ENCODE measurements at regions not wholly inside any gene's neighbourhood (a gene's known extent, or its start where the extent isn't known, plus 50 kb on each side); places are given as distances from the start of the nearest gene placed in this dataset.

DNA sequence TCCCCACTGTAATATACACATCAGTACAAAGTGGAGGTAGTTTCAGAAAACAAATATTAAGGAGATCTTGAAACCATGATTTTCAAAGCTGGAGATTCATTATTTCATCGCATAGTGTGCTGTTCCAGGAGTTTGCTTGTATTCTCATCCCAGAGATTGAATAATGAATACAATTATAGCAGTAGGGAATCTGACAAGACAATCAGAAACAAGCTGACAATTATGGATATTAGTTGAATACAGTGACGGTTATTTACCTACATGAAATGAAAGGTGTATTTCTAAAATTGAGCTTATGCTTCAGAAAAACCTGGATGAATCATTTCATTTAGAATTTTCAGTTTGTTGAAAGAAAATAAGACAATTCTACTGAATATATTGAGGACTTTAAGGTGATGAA, 2119.0 kb downstream of the MRPL39 start:
- no peak for DNase-seq

DNA sequence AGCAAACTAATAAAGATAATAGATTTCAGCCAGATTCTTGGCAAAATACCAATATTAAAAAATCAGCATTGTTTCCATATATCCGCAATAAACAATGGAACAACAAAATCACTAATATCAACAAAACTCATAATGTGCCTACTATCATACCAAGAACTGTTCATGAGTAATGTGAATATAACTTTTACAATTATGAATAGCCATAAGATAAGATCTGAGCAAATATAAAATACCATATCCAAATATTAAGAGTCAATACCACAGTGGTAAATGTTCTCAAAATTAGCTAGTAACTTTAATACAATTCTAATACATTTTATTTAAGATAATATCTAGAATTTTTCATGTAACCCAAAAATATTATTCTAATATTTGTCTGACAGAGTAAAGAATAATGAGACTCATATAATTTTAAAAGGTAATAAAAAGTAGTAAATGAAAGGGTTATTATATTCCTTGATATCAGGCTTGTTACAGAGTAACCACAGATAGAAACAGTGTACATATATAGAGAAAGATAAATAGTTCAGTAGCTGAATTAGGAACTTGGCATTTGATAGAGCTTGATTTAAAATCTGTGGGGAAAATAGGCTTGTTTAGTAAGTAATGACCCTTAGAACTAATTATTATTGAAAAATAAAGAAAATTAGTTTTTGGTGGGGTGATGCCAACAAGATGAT, 2126.6 kb downstream of the MRPL39 start:
- DNase-seq, result no peak

DNA sequence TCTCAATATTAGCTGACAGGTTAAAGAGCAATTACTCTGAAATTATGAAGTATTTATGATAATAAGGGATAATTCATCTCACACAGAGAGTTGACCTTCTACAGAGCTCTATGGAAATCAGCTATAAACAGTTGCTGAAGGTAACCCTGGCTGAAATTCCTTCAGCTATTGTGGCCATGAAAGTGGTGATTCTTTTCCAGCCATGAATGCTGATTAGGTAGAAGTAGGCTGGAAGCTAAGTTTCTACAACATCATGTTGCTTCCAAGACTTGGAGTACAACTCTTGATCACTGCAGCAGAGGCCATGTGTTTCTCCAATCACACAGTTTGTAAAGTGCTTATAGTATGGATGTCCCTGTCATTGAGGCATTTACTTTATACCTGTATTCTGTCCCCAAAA, 2128.9 kb downstream of the MRPL39 start:
- no peak for DNase-seq

DNA sequence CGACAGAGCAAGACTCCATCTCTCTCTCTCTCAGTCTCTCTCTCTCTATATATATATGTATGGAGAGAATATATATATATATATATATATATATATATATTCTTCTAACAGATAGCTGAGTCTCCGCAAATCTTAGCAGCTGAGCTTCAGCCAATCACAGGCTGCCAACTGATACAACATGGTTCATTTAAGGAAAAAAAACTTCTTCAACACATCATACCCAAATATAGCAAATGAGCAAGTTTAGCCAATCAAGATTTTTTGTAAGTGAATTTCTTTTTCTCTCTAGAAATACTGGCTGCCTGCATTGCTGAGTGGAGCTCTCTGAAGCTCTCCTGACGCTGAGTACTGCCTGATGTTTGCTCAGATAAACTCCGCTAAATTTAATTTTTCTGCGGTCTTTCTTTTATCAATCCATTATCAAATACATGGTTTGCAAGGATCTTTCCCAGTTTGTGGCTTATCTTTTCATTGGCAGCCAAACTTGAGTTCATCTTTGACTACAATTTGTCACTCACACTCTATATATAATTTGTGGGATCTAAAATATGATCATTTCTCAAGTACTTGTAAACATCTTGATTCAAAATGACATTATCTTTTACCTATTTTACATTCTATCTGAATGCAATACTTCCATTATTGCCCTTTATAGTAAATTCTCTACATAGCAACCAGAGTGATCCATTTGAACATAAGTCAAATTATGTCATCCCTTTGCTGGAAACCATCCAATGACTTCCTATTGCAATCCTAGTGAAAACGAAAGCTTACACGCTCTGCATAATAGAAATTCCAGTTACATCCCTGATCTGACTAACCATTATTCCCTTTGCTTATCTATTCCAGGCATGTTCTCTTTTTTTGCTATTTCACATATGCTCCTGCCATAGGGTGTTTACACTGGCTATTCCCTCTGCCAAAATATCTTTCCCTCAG, 2131.7 kb downstream of the MRPL39 start:
- no peak for DNase-seq

DNA sequence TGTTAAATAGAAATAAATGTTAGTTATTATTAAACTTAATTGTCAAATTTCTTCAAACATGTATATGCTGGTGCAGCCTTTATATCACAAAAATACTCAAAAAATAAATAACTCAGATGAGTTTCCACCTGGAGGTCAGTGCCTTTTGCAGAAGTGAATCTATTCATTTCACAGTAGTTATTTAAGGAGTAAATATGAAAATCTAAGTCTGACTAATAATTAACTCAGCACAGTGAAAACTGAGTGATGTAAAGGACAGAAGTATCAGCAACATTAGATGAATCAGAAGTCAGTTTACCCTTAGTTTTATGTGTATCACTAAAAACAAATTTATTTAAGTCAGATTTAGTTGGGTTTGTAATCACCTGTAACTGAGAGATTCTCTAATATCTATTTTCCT, 2135.4 kb downstream of the MRPL39 start:
- DNase-seq, result no peak

DNA sequence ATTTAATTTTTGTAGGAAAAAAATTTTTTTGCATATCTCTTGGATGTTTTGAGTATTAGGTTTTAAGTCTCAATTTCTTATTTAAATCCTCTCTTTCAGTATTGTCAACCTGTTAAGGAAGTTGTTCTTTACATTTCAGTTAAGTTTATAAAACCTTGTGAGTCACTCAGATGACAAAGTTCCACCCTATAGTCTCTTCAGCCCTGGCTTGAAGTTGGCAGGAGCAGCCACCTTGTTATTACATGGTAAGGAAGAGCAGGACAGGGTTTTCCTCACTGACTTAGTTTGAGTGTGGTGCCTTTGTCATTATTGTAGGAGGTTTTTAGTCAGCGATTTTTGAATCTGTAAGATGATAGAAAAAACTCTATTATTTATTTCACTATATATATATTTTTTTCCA, 2143.9 kb downstream of the MRPL39 start:
- no peak for DNase-seq

DNA sequence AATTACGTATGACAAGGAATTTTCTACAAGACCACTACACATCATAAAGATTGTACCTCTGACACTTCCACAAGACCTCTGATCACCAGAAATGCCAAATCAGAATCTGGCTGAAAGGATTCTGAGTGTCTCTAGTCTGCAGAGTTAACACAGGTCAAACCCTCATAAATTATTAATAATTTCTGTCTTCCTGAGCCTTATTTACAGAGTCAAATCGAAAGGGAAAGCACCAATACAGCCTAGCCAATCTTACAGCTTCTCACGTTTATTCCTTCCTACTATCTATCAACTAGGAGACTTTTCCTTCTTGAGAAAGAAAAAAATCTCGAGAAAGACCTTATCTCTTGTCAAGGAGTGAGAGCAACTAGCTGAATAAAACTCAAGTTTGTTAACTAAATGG, 2151.6 kb downstream of the MRPL39 start:
- no peak for DNase-seq

DNA sequence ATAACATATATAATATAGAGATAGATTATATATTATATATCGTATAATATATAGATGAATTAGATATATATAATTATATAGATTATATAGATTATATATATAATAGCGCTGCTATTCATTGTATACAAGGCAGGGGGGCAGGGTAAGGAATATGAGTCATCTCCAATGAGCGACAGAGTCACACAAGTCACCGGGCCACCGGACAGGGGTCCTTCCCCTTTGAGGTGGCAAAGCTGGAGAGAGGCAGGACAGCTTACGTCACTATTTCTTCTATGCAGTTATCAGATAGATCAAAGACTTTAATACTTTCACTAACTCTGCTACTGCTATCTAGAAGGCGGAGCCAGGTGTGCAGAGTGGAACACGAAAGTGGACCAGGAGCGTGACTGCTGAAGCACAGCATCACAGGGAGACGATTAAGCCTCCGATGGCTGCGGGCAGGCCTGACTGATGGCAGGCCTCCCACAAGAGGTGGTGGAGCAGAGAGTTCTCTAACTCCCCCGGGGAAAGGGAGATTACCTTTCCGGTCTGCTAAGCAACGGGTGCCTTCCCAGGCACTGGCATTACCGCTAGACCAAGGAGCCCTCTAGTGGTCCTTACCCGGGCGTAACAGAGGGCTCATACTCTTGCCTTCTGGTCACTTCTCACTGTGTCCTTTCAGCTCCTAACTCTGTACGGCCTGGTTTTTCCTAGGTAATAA, 2154.7 kb downstream of the MRPL39 start:
- DNase-seq, result no peak

DNA sequence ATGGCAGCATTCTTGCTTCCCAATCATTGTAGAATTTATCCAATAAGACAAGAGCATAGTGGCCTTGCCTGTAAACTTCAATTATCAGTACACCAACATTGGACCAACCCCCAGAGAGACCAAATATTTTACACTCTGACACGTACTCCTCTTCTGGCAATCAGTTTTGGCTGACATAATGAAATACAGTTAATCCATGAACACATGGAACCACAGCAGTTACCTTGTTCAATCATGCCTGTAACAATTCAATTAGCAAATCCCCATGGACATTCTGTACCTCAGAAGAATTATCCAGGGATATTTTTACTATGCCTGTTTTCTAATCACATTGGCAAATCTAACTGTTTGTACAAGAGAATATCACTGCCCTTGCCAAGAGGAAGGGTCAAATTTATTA, 2162.0 kb downstream of the MRPL39 start:
- no peak for DNase-seq

DNA sequence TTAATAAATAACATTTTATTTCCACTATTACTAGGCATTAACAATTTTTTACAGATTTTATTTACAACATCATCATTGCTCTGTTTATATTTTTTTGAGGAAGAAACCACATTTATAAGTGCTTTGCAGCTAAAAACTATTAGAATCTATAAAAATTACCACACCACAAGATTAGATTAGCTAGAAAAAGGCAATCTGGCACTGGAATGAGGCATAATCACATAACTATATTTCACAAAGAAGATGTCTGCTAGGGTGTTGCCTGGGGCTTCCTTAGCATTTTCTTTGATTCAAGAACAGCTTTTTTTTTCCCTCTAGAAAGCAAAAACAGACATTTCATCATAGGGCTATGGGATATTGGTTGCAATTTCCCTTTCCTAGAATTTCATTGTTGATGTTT, 2169.2 kb downstream of the MRPL39 start:
- no peak for DNase-seq

DNA sequence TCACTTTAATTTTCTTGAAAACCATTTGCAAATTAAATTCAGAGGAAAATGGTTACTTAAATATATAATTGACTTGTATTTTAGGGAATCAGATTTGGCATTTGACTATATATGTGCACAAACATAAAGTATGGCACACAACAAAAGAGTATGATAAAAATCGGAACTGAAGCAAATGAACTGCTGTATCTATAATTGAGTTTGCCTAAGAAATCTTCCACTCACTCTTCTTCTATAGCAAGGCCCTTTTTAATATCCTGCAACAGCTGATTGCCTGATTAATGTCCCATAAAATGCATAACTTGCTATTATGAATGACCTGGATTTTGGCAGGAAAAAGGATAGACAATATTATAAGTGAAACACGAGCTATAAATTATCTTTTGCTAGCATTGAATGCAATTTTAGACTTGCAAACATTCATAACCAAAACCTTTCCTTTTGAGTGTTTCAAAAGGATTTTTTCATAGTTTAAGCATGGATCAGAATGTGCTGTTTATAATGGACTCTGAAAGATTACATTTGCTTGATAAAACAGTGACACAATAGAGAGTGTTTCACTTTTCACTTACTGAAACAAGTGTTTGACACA, 2204.3 kb downstream of the MRPL39 start:
- no peak for DNase-seq

DNA sequence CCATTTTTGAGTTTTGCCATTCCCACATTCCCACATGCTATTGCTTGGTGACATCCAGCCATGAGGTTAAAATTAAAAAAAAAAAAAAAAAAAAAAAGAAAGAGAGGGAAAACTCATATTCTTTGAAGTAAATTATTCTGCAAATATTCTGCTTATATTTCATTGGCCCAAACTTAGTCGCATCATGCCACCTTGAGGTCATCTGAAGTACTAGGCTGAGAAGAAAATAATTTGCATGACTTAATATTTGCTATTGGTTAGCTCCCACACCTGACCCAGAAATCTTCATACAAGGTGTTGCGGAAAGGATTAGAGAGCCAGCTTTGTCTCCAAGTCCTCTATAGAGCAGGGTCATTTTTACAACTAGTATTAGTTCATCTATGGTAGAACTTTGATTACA, 2206.0 kb downstream of the MRPL39 start:
- DNase-seq, result no peak

DNA sequence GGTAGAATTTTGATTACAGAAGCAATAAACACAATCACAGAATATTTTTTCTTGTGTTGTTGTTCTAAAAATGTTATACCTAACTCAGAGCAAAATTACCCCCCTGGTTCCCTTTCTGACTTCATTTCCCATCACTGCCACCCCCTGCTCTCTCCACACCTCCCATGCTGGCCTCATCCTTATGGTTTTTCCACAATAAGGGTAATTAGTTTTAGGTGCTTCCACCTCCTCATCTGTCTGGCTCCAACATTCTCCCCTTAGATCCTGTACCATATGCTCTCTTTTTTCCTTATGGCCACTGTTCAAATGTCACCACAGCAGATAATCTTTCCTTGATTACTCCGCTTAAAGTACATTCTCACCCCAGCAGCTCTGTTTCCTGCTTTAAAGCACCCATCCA, 2208.6 kb downstream of the MRPL39 start:
- DNase-seq, result no peak

DNA sequence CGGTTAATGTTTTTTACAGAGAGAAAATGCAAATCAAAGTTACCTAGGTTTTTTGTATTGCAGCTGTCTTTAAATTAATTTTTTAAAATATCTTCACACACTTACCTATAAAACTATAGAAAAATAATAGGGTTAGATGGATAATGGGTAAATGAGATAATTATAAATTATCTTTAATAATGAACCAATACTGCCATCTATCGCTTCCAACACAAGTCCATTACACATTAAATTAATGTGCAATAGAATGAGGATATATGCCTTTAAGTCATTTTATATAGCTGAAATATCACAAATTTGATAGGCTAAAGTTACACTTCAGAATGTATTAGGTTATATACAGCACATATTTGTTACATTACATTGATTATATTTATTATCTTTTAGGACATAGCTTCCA, 2212.8 kb downstream of the MRPL39 start:
- DNase-seq, result no peak

DNA sequence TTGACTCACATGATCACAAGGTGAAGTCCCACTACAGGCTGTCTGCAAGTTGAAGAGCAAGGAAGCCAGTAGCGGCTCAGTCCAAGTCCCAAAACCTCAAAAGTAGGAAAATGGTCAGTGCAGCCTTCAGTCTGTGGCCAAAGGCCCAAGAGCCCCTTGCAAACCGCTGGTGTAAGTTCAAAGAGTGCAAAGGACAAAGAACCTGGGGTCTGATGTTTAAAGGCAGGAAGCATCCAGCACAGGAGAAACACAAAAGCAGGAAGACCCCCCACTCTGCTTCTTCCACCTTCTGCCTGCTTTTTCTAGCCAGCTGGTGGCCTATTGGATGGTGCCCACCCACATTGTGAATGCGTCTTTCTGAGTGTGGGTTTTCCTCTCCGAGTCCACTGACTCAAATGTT, 2222.6 kb downstream of the MRPL39 start:
- no peak for DNase-seq

DNA sequence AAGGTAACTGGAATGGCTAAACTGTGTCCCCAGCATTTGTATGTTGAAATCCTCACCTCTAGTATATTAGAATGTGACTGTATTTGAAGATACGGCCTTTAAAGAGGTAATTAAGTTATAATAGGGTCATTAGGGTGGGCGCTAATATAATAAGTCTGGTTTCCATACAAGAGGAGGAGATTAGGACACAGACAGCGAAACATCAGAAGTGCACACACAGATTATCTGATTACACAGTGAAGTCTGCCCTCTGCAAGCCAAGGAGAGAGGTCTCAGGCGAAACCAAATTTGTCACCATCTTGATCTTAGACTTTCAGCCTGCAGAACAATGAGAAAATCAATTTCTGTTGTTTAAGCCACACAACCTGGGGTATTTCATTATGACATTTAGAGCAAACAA, 2233.1 kb downstream of the MRPL39 start:
- no peak for DNase-seq

DNA sequence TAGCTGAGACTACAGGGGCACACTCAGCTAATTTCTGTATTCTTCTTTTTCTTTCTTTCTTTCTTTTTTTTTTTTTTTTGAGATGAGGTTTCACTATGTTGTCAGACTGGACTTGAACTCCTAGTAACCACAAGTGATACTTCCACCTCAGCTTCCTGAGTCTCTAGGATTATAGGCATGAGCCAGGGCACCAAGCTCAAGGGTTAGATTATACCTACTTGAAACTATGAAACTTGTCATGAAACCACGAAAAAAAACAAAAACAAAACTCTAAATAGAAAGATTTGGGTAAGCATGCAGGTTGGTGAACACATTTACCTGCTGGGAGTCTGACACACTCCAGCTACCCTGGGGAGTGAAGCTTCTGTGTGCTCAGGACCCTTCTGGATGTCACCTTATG, 2250.4 kb downstream of the MRPL39 start:
- no peak for DNase-seq

DNA sequence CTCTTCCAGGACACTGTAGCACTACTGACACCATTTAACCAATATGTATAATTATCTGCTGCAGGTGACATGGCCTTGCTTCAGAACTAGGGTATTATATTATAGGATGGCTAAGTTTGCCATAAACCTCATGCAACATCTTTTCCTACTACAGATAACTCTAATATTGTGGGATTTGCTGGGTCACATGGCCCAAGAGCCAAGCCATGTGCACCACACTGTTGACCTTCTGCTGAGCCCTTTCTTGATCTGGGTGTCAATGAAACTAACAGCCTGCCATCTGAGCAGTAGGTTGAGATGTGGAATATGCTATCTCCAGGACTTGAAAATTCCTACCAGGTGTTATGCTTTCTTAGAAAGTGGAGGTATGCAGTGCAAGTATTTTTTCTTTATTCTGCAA, 2291.1 kb downstream of the MRPL39 start:
- DNase-seq, result no peak

DNA sequence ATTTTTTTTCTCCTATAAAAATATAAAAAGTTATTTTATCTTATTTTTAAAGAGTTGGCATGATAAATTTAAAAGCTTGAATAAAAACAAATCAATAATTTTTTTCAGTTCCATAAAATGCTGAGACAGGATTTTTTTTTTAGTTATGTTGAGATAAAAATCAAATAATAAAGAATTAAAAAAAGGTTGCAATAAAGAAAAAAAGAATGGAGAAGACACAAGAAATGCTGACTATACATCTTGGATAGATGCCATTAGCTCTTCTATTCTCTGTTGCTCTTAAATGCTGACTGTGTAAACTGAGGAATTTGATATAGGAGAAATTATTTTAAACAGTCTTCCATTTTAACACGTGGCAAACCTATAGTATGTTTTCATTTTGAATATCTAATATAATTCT, 2298.5 kb downstream of the MRPL39 start:
- DNase-seq, result no peak

DNA sequence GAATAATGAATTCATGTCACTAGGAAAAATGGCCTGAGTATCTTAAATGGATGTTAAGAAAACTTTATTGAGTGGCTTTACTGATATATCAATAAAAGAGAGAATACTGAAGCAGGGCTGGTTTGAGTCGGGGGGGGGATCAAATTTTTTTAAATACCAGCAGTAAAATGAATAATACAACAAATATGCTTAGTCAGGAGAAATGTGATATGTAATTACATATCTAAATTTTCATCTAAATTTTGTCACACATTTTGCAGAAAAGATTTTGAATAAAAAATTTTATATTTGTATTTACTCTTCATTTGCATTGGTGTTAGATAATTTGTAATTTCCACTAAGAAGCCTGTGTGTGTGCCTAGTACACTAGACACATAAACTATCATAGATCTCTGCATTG, 2300.2 kb downstream of the MRPL39 start:
- DNase-seq, result no peak

DNA sequence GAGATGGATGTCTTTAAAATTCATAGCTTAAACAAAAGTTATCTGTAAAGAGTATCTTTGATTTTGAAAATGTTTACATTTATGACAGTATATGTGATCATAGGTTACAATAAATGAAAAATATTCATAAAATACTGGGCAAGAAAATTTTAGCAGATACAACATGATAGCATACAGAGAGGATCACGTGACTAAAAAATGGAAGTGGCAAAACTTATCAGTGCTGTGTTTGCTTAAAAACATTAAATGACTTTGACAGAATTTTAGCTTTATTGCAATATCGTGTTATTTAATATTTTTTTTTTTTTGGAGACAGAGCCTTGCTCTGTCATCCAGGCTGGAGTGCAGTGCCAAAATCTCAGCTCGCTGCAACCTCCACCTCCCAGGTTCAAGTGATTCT, 2294.1 kb downstream of the NCAM2 start:
- no peak for DNase-seq

DNA sequence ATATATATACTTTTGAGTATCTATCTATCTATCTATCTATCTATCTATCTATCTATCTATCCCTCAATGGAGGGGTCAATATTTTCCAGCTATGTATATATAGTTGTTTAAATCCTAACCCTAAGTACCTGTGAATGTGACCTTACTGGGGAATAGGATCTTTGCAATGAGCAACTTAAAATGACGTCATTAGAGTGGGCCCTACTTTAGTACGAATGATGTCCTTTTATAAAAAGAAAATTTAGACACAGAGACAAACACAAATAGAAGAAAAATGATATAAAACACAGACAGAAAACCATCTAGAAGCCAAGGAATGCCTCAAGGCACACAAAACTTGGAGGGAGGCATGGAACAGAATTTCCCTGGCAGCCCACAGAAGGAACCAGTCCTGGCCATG, 2283.7 kb downstream of the NCAM2 start:
- DNase-seq, result no peak

DNA sequence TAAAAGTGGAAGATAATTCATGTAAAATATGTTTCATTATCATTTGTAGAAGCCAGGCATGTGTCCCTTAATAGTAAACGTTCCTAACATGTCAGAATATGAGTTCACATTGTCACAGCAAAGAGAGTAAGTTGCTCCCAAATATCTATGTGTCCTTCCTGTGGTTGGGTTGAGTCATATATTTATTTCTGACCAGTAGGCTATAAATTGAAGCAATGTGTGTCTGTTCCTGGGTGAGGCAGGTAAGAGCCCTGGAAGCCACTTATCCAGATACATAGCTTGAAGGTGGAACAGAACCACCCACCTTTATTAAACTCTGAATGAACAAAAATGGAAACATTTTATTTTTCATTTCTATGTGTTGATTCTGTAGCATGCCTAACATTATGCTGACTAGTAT, 2251.6 kb downstream of the NCAM2 start:
- no peak for DNase-seq

DNA sequence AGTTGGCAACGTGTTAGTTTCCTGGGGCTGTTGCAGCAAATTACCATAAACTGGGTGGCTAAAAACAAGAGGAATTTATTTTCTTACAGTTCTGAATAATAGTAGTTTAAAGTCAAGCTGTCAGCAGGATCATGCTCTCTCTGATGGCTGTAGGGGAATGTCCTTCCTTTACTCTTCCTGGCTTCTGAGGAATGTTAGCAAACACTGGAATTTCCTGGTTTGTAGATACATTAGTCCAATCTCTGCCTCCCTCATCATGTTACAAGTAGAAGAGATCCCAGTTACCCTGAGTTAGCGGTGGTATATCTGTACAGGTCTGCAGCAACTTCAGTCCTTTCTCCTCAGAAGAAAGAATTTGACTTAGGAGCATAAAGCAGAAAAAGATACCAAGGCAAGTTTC, 2249.1 kb downstream of the NCAM2 start:
- no peak for DNase-seq
